ENCODE measurements at regions not wholly inside any gene's neighbourhood (a gene's known extent, or its start where the extent isn't known, plus 50 kb on each side); places are given as distances from the start of the nearest gene placed in this dataset.

- Histone ChIP-seq H3K4me1 (ENCODE audit: control insufficient read depth in 1 of 2, insufficient read depth in 2 of 2, low read depth in 1 of 2, low read length in 1 of 2) (no peaks in the 10 kb centered on the region; a peak in 2 of 4 replicates), H3K4me2 (no peak overlapping the region)
- no peak for DNase-seq
Measured at GRCh38 chr2:192591617-192592016, 396.9 kb upstream of the TMEFF2 start.

DNA sequence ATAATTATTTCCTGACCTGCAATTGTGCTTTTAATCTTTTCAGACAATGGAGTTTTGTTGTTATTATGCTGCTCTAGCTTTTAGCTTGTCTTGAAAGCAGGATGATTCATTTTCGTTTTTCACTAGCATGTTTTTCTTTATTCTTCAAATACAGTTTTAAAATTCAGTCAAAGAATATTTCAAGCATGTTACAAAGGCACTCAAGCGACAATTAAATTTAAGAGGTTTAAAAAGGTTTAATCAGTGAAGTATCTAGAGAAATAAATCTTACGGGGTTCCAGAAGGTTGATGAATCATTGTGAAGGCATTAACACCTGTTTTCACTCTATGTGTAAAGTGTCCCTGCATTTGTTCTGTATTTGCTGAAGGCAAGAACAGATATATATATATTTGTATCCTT, 390.7 kb upstream of the TMEFF2 start:
- Histone ChIP-seq H3K27me3 (ENCODE audit: insufficient read depth) (no peaks in the 10 kb centered on the region), H3K9ac (no peak overlapping the region), H4K20me1 (ENCODE audit: insufficient read depth) (no peaks in the 10 kb centered on the region), H3K4me2 (no peak overlapping the region), H3K9me2 (no peaks in the 10 kb centered on the region), H3K79me2 (ENCODE audit: insufficient read depth) (no peaks in the 10 kb centered on the region), H3K27ac (ENCODE audit: low read depth in 2 of 2, low read length in 1 of 2) (peak overlapping the region in 1 of 2 experiments; percentile 65; a peak in 1 of 4 replicates), H2AFZ (ENCODE audit: low read depth) (no peak overlapping the region), H3F3A (replicated peaks; ENCODE audit: insufficient read depth) (no peaks in the 10 kb centered on the region), H3K36me3 (replicated peaks in 1 of 2; ENCODE audit: control insufficient read depth in 1 of 2, insufficient read depth in 2 of 2, low read length in 1 of 2) (no peaks in the 10 kb centered on the region), H3K4me1 (ENCODE audit: control insufficient read depth in 1 of 2, insufficient read depth in 2 of 2, low read depth in 1 of 2, low read length in 1 of 2) (no peaks in the 10 kb centered on the region; a peak in 1 of 4 replicates), H3K4me3 (ENCODE audit: low read depth in 2 of 2, low read length in 1 of 2) (no peak overlapping the region), H3K9me3 (no peaks in the 10 kb centered on the region)
- POLR2A ChIA-PET, result no interaction called here
- no peak for DNase-seq
- CTCF ChIA-PET, result no interaction called here
- TF ChIP-seq TEAD4 (IDR thresholded peaks at IDR 0.05; ENCODE audit: borderline replicate concordance, insufficient read depth) (0 out of 2 replicates have a peak, but pooled peaks have one; percentile 16), SMC3 (IDR thresholded peaks at IDR 0.05; ENCODE audit: low read depth, low read length) (no peak), USF2 (IDR thresholded peaks at IDR 0.05; ENCODE audit: borderline replicate concordance, low read depth, low read length) (no peak), TCF12 (IDR thresholded peaks at IDR 0.05) (peak; percentile 56; the same call in 1 of the 2 replicates), RFX5 (IDR thresholded peaks at IDR 0.05; ENCODE audit: low read length) (no peak), IRF3 (IDR thresholded peaks at IDR 0.05; ENCODE audit: low read depth, low read length) (no peak)
- TF ChIP-seq, protein P1, sequence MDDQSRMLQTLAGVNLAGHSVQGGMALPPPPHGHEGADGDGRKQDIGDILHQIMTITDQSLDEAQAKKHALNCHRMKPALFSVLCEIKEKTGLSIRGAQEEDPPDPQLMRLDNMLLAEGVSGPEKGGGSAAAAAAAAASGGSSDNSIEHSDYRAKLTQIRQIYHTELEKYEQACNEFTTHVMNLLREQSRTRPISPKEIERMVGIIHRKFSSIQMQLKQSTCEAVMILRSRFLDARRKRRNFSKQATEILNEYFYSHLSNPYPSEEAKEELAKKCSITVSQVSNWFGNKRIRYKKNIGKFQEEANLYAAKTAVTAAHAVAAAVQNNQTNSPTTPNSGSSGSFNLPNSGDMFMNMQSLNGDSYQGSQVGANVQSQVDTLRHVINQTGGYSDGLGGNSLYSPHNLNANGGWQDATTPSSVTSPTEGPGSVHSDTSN (IDR thresholded peaks at IDR 0.05), result peak; percentile 15; the same call in 1 of the 2 replicates
- WGBS (ENCODE audit: low lambda C conversion rate), result 18% methylated on average over 3 of the region's 3 CpGs

More at GRCh38 chr2:192591617-192592016, 396.9 kb upstream of the TMEFF2 start:
- TF ChIP-seq EP300 (IDR thresholded peaks at IDR 0.05; ENCODE audit: borderline replicate concordance in 1 of 2, low read depth in 1 of 2, low read length in 1 of 2) (no peak), RAD21 (IDR thresholded peaks at IDR 0.05; ENCODE audit: low read length) (no peak), TEAD4 (IDR thresholded peaks at IDR 0.05; ENCODE audit: borderline replicate concordance, insufficient read depth) (no peak), GATA2 (CRISPR knock-in tag; IDR thresholded peaks at IDR 0.05) (no peak), USF2 (IDR thresholded peaks at IDR 0.05; ENCODE audit: borderline replicate concordance, low read depth, low read length) (no peak), GABPA (IDR thresholded peaks at IDR 0.05; ENCODE audit: low read depth) (no peak), FOXJ3 (CRISPR knock-in tag; IDR thresholded peaks at IDR 0.05) (no peak), CHD2 (IDR thresholded peaks at IDR 0.05; ENCODE audit: low read length, partially characterized antibody) (no peak), YY1 (IDR thresholded peaks at IDR 0.05; ENCODE audit: low read depth) (no peak), RCOR1 (IDR thresholded peaks at IDR 0.05; ENCODE audit: low read length) (no peak), FOSL2 (IDR thresholded peaks at IDR 0.05; ENCODE audit: borderline replicate concordance, low read depth) (no peak), MXI1 (IDR thresholded peaks at IDR 0.05; ENCODE audit: low read depth, low read length) (no peak), TAF1 (IDR thresholded peaks at IDR 0.05; ENCODE audit: borderline replicate concordance, low read depth, low read length) (no peak)
- TF ChIP-seq, protein P2, sequence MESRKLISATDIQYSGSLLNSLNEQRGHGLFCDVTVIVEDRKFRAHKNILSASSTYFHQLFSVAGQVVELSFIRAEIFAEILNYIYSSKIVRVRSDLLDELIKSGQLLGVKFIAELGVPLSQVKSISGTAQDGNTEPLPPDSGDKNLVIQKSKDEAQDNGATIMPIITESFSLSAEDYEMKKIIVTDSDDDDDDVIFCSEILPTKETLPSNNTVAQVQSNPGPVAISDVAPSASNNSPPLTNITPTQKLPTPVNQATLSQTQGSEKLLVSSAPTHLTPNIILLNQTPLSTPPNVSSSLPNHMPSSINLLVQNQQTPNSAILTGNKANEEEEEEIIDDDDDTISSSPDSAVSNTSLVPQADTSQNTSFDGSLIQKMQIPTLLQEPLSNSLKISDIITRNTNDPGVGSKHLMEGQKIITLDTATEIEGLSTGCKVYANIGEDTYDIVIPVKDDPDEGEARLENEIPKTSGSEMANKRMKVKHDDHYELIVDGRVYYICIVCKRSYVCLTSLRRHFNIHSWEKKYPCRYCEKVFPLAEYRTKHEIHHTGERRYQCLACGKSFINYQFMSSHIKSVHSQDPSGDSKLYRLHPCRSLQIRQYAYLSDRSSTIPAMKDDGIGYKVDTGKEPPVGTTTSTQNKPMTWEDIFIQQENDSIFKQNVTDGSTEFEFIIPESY (IDR thresholded peaks at IDR 0.05; ENCODE audit: borderline replicate concordance, low read depth), result no peak
- TF ChIP-seq, protein P1 (IDR thresholded peaks at IDR 0.05), result no peak
- Histone ChIP-seq H3K36me3 (replicated peaks in 1 of 2; ENCODE audit: control insufficient read depth in 1 of 2, insufficient read depth in 2 of 2, low read length in 1 of 2) (no peaks in the 10 kb centered on the region), H3K4me3 (ENCODE audit: low read depth in 2 of 2, low read length in 1 of 2) (no peak overlapping the region), H3K27ac (ENCODE audit: low read depth in 2 of 2, low read length in 1 of 2) (no peak overlapping the region), H4K20me1 (ENCODE audit: insufficient read depth) (no peaks in the 10 kb centered on the region), H3K9ac (no peak overlapping the region), H3K79me2 (ENCODE audit: insufficient read depth) (no peaks in the 10 kb centered on the region), H2AFZ (ENCODE audit: low read depth) (no peak overlapping the region), H3K9me2 (no peaks in the 10 kb centered on the region), H3K9me3 (no peaks in the 10 kb centered on the region), H3F3A (replicated peaks; ENCODE audit: insufficient read depth) (no peaks in the 10 kb centered on the region), H3K27me3 (ENCODE audit: insufficient read depth) (no peaks in the 10 kb centered on the region)
- ChIA-PET POLR2A (no interaction called here), CTCF (no interaction called here)
- 57% methylated on average over 4 of the region's 4 CpGs for WGBS (ENCODE audit: low lambda C conversion rate)
